Liver (tissue), 3 donors: ENCODE measurements at regions not wholly inside any gene's neighbourhood (a gene's known extent, or its start where the extent isn't known, plus 50 kb on each side); places are given as distances from the start of the nearest gene placed in this dataset.

Source experiments
- CTCF ChIP-seq: fragments of 150-350 bp; IDR thresholded peaks from 2 replicates; pipeline ENCODE4 v1.5.1; 2017; ENCODE audit warnings: improper control_type of control experiment, low read depth, low read length; ENCODE audit not compliant: missing input control
- JUND ChIP-seq, 2 donors: IDR thresholded peaks; 2 replicates each; pipeline ENCODE4 v1.6.1; 2016; ENCODE audit warnings: antibody characterized with exemption in 2 of 2
- donor health status: healthy.
- donor health status: healthy.

- TF ChIP-seq CTCF = no peak
- no peak for TF ChIP-seq JUND (IDR thresholded peaks at IDR 0.05)
Measured at GRCh38 chr16:72242757-72243156, 70.8 kb upstream of the PMFBP1 start.
